Suprapubic skin (tissue), 4 donors: ENCODE measurements at regions not wholly inside any gene's neighbourhood (a gene's known extent, or its start where the extent isn't known, plus 50 kb on each side); places are given as distances from the start of the nearest gene placed in this dataset.

Experiments used
- DNase-seq, 2 donors: peaks; one replicate each; pipeline ENCODE4 v3.0.0-alpha.2; 2019; ENCODE audit warnings: low spot score in 2 of 2
- H3K27ac ChIP-seq: fragments of 200-600 bp; sonication (generic); one replicate; pipeline ENCODE4 v1.5.1; 2019
- H3K27me3 ChIP-seq: fragments of 200-600 bp; sonication (generic); one replicate; pipeline ENCODE4 v1.5.1; 2019
- H3K36me3 ChIP-seq: fragments of 200-600 bp; sonication (generic); one replicate; pipeline ENCODE4 v1.5.1; 2019
- H3K4me1 ChIP-seq: fragments of 200-600 bp; sonication (generic); one replicate; pipeline ENCODE4 v1.5.1; 2019
- H3K4me3 ChIP-seq: fragments of 200-600 bp; sonication (generic); one replicate; pipeline ENCODE4 v1.5.1; 2019; ENCODE audit warnings: mild to moderate bottlenecking
- H3K9me3 ChIP-seq: fragments of 200-600 bp; sonication (generic); one replicate; pipeline ENCODE4 v1.5.1; 2019
- EP300 ChIP-seq: sonication (generic); formaldehyde crosslinking; IDR thresholded peaks from one replicate; pipeline ENCODE4 v1.6.1; 2017; ENCODE audit warnings: antibody characterized with exemption
- POLR2A ChIP-seq, 2 donors: fragments of 450-650 bp; IDR thresholded peaks; one replicate each; pipeline ENCODE4 v1.6.1; 2017; ENCODE audit warnings: antibody characterized with exemption in 2 of 2, mild to moderate bottlenecking in 2 of 2, moderate library complexity in 2 of 2
- POLR2AphosphoS5 ChIP-seq, 3 donors: sonication (generic); formaldehyde crosslinking; IDR thresholded peaks; one replicate each; pipeline ENCODE4 v1.6.1; 2017; ENCODE audit warnings: antibody characterized with exemption in 3 of 3
- WGBS: methylation state at CpG from one replicate; pipeline ENCODE4 v1.1.5; 2018; 5-methylcytosine and 5-hydroxymethylcytosine counted together
- TF ChIP-seq, protein P1 (sequence below), 2 donors: fragments of 200-600 bp in 1 of 2; fragments of 450-650 bp in 1 of 2; sonication (generic) in 1 of 2; IDR thresholded peaks; one replicate each; pipeline ENCODE4 v1.5.1; 2016 to 2019; ENCODE audit warnings: antibody characterized with exemption in 2 of 2, mild to moderate bottlenecking in 1 of 2, moderate library complexity in 1 of 2

- TF ChIP-seq POLR2A (IDR thresholded peaks at IDR 0.05) (no peak), POLR2AphosphoS5 (IDR thresholded peaks at IDR 0.05) (no peak), EP300 (no peak)
- TF ChIP-seq, protein P1, sequence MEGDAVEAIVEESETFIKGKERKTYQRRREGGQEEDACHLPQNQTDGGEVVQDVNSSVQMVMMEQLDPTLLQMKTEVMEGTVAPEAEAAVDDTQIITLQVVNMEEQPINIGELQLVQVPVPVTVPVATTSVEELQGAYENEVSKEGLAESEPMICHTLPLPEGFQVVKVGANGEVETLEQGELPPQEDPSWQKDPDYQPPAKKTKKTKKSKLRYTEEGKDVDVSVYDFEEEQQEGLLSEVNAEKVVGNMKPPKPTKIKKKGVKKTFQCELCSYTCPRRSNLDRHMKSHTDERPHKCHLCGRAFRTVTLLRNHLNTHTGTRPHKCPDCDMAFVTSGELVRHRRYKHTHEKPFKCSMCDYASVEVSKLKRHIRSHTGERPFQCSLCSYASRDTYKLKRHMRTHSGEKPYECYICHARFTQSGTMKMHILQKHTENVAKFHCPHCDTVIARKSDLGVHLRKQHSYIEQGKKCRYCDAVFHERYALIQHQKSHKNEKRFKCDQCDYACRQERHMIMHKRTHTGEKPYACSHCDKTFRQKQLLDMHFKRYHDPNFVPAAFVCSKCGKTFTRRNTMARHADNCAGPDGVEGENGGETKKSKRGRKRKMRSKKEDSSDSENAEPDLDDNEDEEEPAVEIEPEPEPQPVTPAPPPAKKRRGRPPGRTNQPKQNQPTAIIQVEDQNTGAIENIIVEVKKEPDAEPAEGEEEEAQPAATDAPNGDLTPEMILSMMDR (IDR thresholded peaks at IDR 0.05): no peak
These were observed 157.1 kb downstream of the PDGFRA start for GRCh38 chr4:54386042-54386669.

GRCh38 chr4:54386693-54387092 lies 157.6 kb downstream of the PDGFRA start:
- TF ChIP-seq POLR2A (IDR thresholded peaks at IDR 0.05) (no peak), POLR2AphosphoS5 (IDR thresholded peaks at IDR 0.05) (no peak), EP300 (no peak)
- TF ChIP-seq, protein P1 (IDR thresholded peaks at IDR 0.05): no peak
- Histone ChIP-seq H3K27me3 (no peaks in the 10 kb centered on the region), H3K4me3 (no peak overlapping the region), H3K4me1 (no peaks in the 10 kb centered on the region), H3K9me3 (no peaks in the 10 kb centered on the region), H3K27ac (no peak overlapping the region), H3K36me3 (no peaks in the 10 kb centered on the region)
- DNase-seq: no peak
- WGBS: 100% methylated on average over 1 of the region's 1 CpG

More at GRCh38 chr4:54386042-54386669, 157.1 kb downstream of the PDGFRA start:
- Histone ChIP-seq H3K9me3 (no peaks in the 10 kb centered on the region), H3K27me3 (no peaks in the 10 kb centered on the region), H3K36me3 (no peaks in the 10 kb centered on the region), H3K4me3 (no peak overlapping the region), H3K4me1 (no peaks in the 10 kb centered on the region), H3K27ac (no peak overlapping the region)
- WGBS: 69% methylated on average over 10 of the region's 10 CpGs
- DNase-seq: no peak

DNA sequence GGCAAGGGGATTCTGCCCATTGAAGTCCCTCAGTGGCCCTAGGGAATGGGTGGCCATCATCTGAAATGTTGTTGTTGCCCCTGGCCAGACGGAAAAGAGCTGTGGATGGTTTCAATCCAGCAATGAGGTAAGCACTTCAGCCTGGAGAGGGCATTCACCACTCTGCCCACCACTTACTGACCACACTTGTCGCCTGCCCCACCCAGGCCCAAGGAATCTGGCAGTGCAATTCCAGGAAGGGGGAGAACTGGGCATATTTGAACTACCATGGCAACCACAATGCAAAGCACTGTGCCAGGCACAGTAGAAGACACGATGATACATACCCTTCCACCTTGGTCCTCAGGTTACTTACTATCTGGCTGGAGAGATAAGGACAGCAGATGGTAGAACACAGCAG lies 161.6 kb downstream of the PDGFRA start:
- Histone ChIP-seq H3K9me3 (no peaks in the 10 kb centered on the region), H3K4me3 (no peak overlapping the region), H3K4me1 (no peaks in the 10 kb centered on the region), H3K27ac (no peak overlapping the region), H3K36me3 (no peaks in the 10 kb centered on the region), H3K27me3 (no peaks in the 10 kb centered on the region)
- no peak for DNase-seq
- TF ChIP-seq POLR2AphosphoS5 (IDR thresholded peaks at IDR 0.05) (no peak), POLR2A (IDR thresholded peaks at IDR 0.05) (no peak), EP300 (no peak)
- TF ChIP-seq, protein P1 (IDR thresholded peaks at IDR 0.05): no peak
- WGBS: 52% methylated on average over 3 of the region's 3 CpGs

DNA sequence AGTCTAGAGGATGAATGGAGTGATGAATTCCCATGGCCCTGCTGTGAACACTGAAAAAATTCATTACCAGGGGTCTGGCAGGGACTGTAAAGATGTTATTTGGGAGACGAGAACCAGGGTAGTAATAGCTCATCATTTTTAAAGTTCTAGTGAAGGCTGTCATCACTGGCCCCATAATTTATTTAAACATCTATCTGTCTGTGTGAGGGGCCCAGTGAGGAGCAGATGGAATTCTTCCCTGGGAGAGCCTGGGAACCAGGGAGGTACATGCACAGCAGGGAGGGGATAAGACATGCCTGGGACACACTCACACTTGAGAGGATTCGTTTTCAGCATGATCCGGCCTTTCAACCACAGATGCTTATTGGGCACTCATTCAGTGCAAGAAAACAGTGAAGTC lies 162.0 kb downstream of the PDGFRA start:
- no peak for DNase-seq
- H3K36me3 ChIP-seq: no peaks in the 10 kb centered on the region
- no peaks in the 10 kb centered on the region for H3K9me3 ChIP-seq
- H3K4me3 ChIP-seq: no peak overlapping the region
- no peak for TF ChIP-seq POLR2AphosphoS5 (IDR thresholded peaks at IDR 0.05)
- no peak for TF ChIP-seq POLR2A (IDR thresholded peaks at IDR 0.05)
- TF ChIP-seq, protein P1 (IDR thresholded peaks at IDR 0.05): no peak
- no peak for TF ChIP-seq EP300
- H3K27me3 ChIP-seq: no peaks in the 10 kb centered on the region
- WGBS: 29% methylated on average over 2 of the region's 3 CpGs
- no peaks in the 10 kb centered on the region for H3K4me1 ChIP-seq
- no peak overlapping the region for H3K27ac ChIP-seq

DNA sequence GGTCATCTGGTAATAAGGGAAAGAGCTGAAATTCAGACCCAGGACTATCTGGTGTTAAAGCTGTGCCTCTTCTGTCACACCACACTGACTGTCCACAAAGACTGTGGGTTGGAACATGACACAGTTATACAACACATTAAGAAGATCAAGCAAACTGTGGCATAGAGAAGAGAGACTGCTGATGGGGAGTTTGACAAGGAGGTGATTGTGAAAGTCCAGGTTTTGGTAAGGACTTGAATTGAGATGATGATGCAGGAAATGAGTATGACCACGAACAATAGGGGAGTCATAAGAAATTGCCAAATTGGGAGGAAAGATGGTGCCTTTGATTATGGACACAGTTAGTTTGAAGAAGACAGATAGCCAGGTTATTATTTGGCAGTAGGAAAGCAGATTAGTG lies 163.4 kb downstream of the PDGFRA start:
- no peaks in the 10 kb centered on the region for H3K27me3 ChIP-seq
- no peak for DNase-seq

More for the DNA sequence above, 163.4 kb downstream of the PDGFRA start:
- Histone ChIP-seq H3K9me3 (no peaks in the 10 kb centered on the region), H3K4me1 (no peaks in the 10 kb centered on the region), H3K4me3 (no peak overlapping the region), H3K27ac (no peak overlapping the region), H3K36me3 (no peaks in the 10 kb centered on the region)
- TF ChIP-seq, protein P1 (IDR thresholded peaks at IDR 0.05): no peak
- no peak for TF ChIP-seq POLR2A (IDR thresholded peaks at IDR 0.05)
- TF ChIP-seq POLR2AphosphoS5 (IDR thresholded peaks at IDR 0.05): no peak
- WGBS: 74% methylated on average over 1 of the region's 1 CpG
